Heart left ventricle (tissue), 16 donors: ENCODE measurements at regions not wholly inside any gene's neighbourhood (a gene's known extent, or its start where the extent isn't known, plus 50 kb on each side); places are given as distances from the start of the nearest gene placed in this dataset.

Source experiments
- ATAC-seq, 4 donors: fragments of 200-7000 bp; cut with Tn5 transposase; one replicate each; pipeline ENCODE4 v1.9.1; 2020 to 2022; ENCODE audit warnings: moderate library complexity in 4 of 4, mild to moderate bottlenecking in 3 of 4, moderate number of reproducible peaks in 1 of 4
- DNase-seq, 5 donors: peaks; one replicate each; pipeline ENCODE4 v3.0.0-alpha.2; 2020
- H3K27ac ChIP-seq, 12 donors: fragments of 200-600 bp; sonication (generic) in 4 of 12; one replicate each; pipeline versions ENCODE4 v1.5.0 to v1.8.0; 2016 to 2022; ENCODE audit warnings: mild to moderate bottlenecking in 2 of 12
- H3K27me3 ChIP-seq, 9 donors: fragments of 200-600 bp; sonication (generic) in 2 of 9; one replicate each; pipeline versions ENCODE4 v1.5.1 to v1.8.0; 2016 to 2022; ENCODE audit warnings: mild to moderate bottlenecking in 3 of 9
- H3K36me3 ChIP-seq, 9 donors: fragments of 200-600 bp; sonication (generic) in 2 of 9; one replicate each; pipeline versions ENCODE4 v1.5.0 to v1.8.0; 2018 to 2022; ENCODE audit warnings: mild to moderate bottlenecking in 2 of 9
- H3K4me1 ChIP-seq, 12 donors: fragments of 200-600 bp; sonication (generic) in 4 of 12; one replicate each; pipeline versions ENCODE4 v1.5.0 to v1.8.0; 2016 to 2022; ENCODE audit warnings: mild to moderate bottlenecking in 3 of 12
- H3K4me3 ChIP-seq, 12 donors: fragments of 200-600 bp; sonication (generic) in 4 of 12; one replicate each; pipeline versions ENCODE4 v1.5.0 to v1.8.0; 2017 to 2022; ENCODE audit warnings: mild to moderate bottlenecking in 9 of 12, moderate library complexity in 4 of 12
- H3K9me3 ChIP-seq, 12 donors: fragments of 200-600 bp; sonication (generic) in 4 of 12; one replicate each; pipeline versions ENCODE4 v1.5.0 to v1.8.0; 2016 to 2022; ENCODE audit warnings: mild to moderate bottlenecking in 1 of 12
- POLR2A ChIP-seq, 2 donors: fragments of 450-650 bp; IDR thresholded peaks; one replicate each; pipeline ENCODE4 v1.6.1; 2017; ENCODE audit warnings: antibody characterized with exemption in 2 of 2, mild to moderate bottlenecking in 2 of 2, moderate library complexity in 2 of 2
- whole genome bisulfite sequencing, 4 donors: extraction: QIAGEN DNeasy Blood & Tissue Kit in 2 of 4; methylation state at CpG; one replicate each; pipeline versions ENCODE4 v1.1.5 to v1.1.7; 2013 to 2018; 5-methylcytosine and 5-hydroxymethylcytosine counted together
- intact Hi-C, 10 donors: fragments of 100-400 bp; cut with DNase I; formaldehyde crosslinking; loops; one replicate each; pipeline versions ENCODE4 v1.11.1 to v1.14.2; 2022
- TF ChIP-seq, protein P1 (sequence below), 12 donors: fragments of 200-600 bp; sonication (generic) in 4 of 12; IDR thresholded peaks; one replicate each; pipeline versions ENCODE4 v1.5.0 to v1.8.0; 2018 to 2022; ENCODE audit warnings: antibody characterized with exemption in 12 of 12, mild to moderate bottlenecking in 5 of 12
- donor health status: ischemic (EF 13 %, LVEDD 7.1; RV severe dilation, severe dysfunction).
- donor health status: healthy with polysubstance abuse.
- donor health status: DM: no; HTN: yes; CAD: no.
- donor health status: DM: no; HTN: no; CAD: no.
- donor health status: ischemic (EF 25% LVEDD 6.9; RV normal size, moderate dysfunction).
- donor health status: ischemic (EF 25% LVEDD 5.7; RV mildly dilated, moderate dysfunction).
- donor health status: healthy.
- donor health status: DM: yes; HTN: yes; CAD: no.
- donor health status: ischemic (EF 35%, LVEDD 5.7; RV mildly dilated, moderate dysfunction).
- donor health status: nonischemic (EF 11% LVEDD 7.7; RV severe dilation, severe dysfunction).
- donor health status: DM: yes; HTN: yes; CAD: no.
- donor health status: PGD.
- donor health status: ischemic (EF 29% LVEDD 5.4; RV normal size, mild dysfunction).
- donor health status: nonischemic (EF 23%, LVEDD 6.1; RV moderate dilation, normal function).

DNA sequence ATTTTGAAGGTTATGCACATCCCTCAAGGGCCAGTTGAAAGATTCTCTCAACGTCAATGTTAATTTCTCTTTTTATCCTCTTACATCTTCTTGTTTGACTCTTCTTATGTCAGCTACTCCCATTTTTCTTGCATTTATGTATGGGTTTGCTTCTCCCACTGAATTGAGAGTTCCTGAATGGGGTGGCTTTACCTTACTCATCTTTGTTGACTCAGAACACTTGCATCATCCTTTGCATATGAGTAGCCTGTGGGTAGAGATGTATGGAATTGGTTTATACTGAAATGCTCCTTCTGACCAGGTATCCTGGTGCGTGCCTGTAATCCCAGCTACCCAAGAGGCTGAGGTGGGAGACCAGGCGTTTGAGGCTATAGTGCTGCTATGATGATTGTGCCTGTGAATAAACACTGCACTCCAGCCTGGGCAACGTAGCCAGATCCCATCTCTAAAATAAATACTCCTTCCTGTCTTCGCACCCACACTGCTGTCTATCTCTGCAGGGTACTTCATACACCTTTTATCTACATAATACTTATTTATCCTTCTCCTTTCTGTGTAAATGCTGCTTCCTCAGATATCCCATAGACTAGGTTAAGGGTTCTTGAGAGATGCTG is 123.6 kb upstream of the DPH6 start:
- ATAC-seq (no peak), DNase-seq (no peak)
- Histone ChIP-seq H3K9me3 (no peaks in the 10 kb centered on the region), H3K36me3 (no peaks in the 10 kb centered on the region), H3K27ac (peak overlapping the region in 7 of 12 donors; percentile 3 to 85 (median 77)), H3K4me3 (no peak overlapping the region), H3K4me1 (peaks cover 12 to 77% (median 46%) of the 10 kb centered on the region in 12 donors), H3K27me3 (no peaks in the 10 kb centered on the region)
- TF ChIP-seq POLR2A (IDR thresholded peaks at IDR 0.05): no peak
- TF ChIP-seq, protein P1, sequence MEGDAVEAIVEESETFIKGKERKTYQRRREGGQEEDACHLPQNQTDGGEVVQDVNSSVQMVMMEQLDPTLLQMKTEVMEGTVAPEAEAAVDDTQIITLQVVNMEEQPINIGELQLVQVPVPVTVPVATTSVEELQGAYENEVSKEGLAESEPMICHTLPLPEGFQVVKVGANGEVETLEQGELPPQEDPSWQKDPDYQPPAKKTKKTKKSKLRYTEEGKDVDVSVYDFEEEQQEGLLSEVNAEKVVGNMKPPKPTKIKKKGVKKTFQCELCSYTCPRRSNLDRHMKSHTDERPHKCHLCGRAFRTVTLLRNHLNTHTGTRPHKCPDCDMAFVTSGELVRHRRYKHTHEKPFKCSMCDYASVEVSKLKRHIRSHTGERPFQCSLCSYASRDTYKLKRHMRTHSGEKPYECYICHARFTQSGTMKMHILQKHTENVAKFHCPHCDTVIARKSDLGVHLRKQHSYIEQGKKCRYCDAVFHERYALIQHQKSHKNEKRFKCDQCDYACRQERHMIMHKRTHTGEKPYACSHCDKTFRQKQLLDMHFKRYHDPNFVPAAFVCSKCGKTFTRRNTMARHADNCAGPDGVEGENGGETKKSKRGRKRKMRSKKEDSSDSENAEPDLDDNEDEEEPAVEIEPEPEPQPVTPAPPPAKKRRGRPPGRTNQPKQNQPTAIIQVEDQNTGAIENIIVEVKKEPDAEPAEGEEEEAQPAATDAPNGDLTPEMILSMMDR (IDR thresholded peaks at IDR 0.05): no peak
- intact Hi-C loops: loop anchor here in 6 of 10 donors (5.0 to 10.0 kb wide), 5 partner anchors 33 to 125 kb away; partner anchors contain the start of gene DPH6 (in 5 of the 6)
- 90 to 95% (median 93%) methylated on average over 5 of the region's 5 CpGs for WGBS, 4 donors

- Histone ChIP-seq H3K36me3 (no peaks in the 10 kb centered on the region), H3K4me1 (peaks cover 11 to 74% (median 55%) of the 10 kb centered on the region in 12 donors), H3K9me3 (no peaks in the 10 kb centered on the region), H3K27ac (peak overlapping the region in 4 of 12 donors; percentile 41 to 62 (median 44)), H3K27me3 (no peaks in the 10 kb centered on the region), H3K4me3 (no peak overlapping the region)
- TF ChIP-seq, protein P1 (IDR thresholded peaks at IDR 0.05): no peak
- TF ChIP-seq POLR2A (IDR thresholded peaks at IDR 0.05): no peak
- DNase-seq (no peak), ATAC-seq (no peak)
- intact Hi-C loops: loop anchor here in 1 of 10 donors (5.0 kb wide), 1 partner anchor 124 kb away; the partner anchor contains the start of gene DPH6
These were observed 125.2 kb upstream of the DPH6 start for GRCh38 chr15:35671197-35671596.

GRCh38 chr15:35671981-35672380 is 126.0 kb upstream of the DPH6 start:
- Histone ChIP-seq H3K36me3 (no peaks in the 10 kb centered on the region), H3K27ac (peak overlapping the region in 11 of 12 donors; percentile 34 to 73 (median 53)), H3K4me3 (no peak overlapping the region), H3K27me3 (no peaks in the 10 kb centered on the region), H3K4me1 (peaks cover 11 to 66% (median 50%) of the 10 kb centered on the region in 12 donors), H3K9me3 (no peaks in the 10 kb centered on the region)
- TF ChIP-seq, protein P1 (IDR thresholded peaks at IDR 0.05): no peak
- TF ChIP-seq POLR2A (IDR thresholded peaks at IDR 0.05): no peak
- DNase-seq (no peak), ATAC-seq (peak in 2 of 4 donors; percentile 33 to 50)
- intact Hi-C loops: loop anchor here in 2 of 10 donors (2.0 to 5.0 kb wide), 2 partner anchors 21 to 125 kb away; partner anchors contain the start of gene DPH6 (in 1 of the 2)
- WGBS, 4 donors: 23 to 41% (median 33%) methylated on average over 1 of the region's 1 CpG

DNA sequence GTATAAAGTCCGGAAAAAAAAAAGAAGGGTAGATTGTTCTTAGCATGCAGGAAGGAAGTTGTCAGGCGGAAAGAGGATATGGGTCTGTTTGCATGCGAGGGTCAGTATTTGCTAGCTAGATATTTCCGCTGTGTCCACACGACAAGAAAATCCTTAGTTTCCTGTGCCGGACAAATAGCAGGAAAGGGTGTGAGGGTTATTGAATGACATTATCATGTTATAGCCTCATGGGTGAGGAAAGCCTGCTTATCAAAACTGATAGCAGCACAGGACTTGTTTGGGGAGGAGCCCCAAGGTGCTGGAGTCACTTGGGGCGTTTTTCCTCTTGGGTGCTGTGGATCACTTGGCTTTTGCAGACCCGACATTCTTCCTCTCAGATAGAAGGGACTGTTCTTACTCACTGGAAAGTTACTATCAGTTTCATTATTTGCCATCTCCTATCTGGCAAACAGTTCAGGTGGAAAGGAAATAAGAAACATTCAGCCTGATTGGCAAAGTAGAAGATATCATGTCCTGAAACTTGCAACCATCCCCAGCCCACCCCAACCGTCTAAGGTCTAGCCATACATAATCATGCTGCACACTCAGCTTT is 127.2 kb upstream of the DPH6 start:
- WGBS, 4 donors: 16 to 20% (median 18%) methylated on average over 9 of the region's 9 CpGs
- ATAC-seq (peak; percentile 36 to 91 (median 84)), DNase-seq (peak in 3 of 5 donors; percentile 35 to 38 (median 35))
- Histone ChIP-seq H3K27ac (peak overlapping the region; percentile 25 to 73 (median 52)), H3K36me3 (no peaks in the 10 kb centered on the region), H3K27me3 (no peaks in the 10 kb centered on the region), H3K4me3 (peak overlapping the region in 1 of 12 donors; percentile 8), H3K4me1 (peaks cover 11 to 54% (median 41%) of the 10 kb centered on the region in 12 donors), H3K9me3 (no peaks in the 10 kb centered on the region)
- intact Hi-C loops: loop anchor here in 2 of 10 donors (2.0 to 5.0 kb wide), 2 partner anchors 20 to 126 kb away; partner anchors contain the start of gene DPH6 (in 1 of the 2)
- TF ChIP-seq, protein P1 (IDR thresholded peaks at IDR 0.05): no peak
- no peak for TF ChIP-seq POLR2A (IDR thresholded peaks at IDR 0.05)
